Stimulated activated CD4-positive, alpha-beta T cell treated with anti-CD3 and anti-CD28 coated beads, Interleukin-12 subunit alpha, Interleukin-12 subunit beta, amount 100 ng/mL, for 48 hours (primary cell): ENCODE measurements at regions not wholly inside any gene's neighbourhood (a gene's known extent, or its start where the extent isn't known, plus 50 kb on each side); places are given as distances from the start of the nearest gene placed in this dataset.
"Not testable (repeated sequence)": the region's sequence is repeated elsewhere in the genome, so short reads cannot be mapped to it uniquely, and the experiment has no call there.

Experiments used
- DNase-seq, 3 donors: peaks; one replicate each; pipeline ENCODE4 v3.0.0-alpha.2; 2020; ENCODE audit warnings: low read depth in 2 of 3, low spot score in 1 of 3

- DNase-seq = no peak
These were observed 772.6 kb downstream of the TSN start for GRCh38 chr2:122528061-122528460.

GRCh38 chr2:122528958-122529705, 773.7 kb downstream of the TSN start:
- no peak for DNase-seq

DNA sequence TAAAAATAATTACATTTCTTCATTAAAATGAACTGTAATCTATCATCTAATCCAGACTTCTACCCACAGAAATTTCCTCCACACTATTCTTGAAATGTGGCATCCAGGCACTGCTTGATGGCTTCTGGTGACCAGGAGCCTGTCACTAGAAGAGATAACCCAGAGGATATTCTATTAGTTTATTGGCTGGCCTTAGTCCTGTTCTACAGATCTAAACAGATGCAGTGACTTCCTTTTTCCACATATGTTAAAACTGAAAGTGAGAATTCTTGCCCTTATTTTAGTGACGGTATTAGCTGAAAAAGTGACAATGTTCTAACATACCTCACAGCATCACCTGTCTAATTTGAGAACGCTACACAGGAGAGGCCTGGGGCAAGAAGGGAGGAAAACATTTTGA, 775.4 kb downstream of the TSN start:
- no peak for DNase-seq

GRCh38 chr2:122531290-122532071, 776.0 kb downstream of the TSN start:
- no peak for DNase-seq

DNA sequence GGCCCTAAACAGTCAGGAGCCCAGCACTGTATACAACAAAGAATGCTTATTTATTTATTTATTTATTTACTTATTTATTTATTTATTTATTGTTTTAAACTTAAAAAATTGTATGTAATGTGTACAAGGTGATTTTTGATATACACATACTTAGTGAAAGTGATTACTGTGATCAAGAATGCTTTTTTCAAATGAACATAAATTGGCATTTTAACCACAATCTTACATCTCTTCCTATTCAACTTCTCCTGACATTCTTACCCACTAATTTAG, 776.6 kb downstream of the TSN start:
- DNase-seq = no peak

DNA sequence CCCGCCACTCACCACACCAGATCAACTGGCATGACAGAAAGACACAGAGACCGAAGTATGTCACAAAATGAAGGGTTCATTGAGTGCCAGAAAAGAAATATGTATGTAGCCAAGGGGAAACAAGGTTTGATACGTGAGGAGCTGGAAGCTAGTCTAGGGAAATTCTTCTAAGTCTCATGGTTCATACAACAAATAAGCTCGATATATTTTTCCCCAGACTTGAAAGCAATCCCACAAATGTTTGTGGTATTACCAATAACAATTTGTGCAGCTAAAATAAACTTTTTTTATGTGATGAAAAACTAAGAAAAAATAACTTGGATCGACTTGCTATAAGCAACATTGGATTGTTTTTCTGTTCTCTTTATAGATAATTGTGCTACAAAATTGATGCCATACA, 777.0 kb downstream of the TSN start:
- no peak for DNase-seq

DNA sequence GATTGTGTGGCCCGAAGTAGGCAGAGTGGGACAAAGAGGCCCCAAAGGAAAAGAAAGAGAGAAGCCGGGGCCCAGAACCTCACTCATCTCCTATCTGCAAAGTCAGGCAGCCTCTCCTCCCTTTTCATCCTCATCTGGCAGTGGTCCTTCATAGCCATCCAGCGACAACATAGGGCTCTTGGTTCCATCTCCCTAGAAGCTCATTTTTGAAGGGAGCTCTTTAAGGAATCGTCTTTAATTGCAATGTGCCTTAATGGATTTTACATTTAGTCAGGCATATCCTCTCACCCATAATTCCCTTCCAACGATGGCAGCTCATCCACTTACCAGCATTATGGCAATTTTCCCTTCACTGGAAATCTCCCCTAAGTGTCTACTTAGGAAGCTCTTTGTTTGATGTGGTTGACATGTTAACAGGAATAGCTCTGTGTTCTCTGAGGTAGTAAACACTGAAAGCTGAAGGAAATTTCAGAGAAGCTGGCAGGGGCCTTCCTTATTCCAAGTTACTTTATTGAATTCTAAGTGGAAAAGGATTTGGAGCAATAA, 780.6 kb downstream of the TSN start:
- no peak for DNase-seq

DNA sequence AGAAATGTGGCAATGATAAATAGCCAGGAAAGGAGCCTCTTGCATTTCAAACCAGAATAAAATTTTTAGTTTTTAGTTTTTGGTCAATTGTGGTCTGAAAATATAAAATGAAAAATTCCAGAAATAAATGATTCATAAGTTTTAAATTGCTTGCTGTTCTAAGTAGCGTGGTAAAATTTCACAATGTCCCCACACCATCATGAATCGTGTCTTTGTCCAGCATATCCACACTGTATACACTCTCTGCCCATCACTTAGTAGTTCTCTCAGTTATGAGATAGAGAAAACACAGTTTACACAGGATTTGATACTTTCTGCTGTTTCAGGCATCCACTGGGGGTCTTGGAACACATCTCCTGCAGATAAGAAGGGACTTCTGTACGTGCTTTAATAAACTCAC, 783.9 kb downstream of the TSN start:
- DNase-seq = no peak

DNA sequence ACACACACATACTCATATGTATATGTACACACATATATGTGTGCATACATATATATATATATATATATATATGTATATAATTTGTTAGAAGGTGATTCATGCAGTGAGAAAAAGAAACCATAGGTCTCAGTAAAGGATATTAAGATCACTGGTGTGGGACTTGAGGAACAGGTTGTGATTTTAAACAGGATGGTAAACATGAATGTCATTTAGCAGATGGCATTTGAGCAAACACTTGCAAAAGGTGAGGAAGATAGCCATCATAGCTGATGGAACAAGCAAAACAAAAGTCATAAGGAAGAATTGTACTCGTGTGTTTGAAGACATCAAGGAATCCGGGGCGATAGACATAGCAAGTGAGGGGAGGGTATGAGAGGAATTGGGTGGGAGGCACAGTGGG, 784.5 kb downstream of the TSN start:
- no peak for DNase-seq

DNA sequence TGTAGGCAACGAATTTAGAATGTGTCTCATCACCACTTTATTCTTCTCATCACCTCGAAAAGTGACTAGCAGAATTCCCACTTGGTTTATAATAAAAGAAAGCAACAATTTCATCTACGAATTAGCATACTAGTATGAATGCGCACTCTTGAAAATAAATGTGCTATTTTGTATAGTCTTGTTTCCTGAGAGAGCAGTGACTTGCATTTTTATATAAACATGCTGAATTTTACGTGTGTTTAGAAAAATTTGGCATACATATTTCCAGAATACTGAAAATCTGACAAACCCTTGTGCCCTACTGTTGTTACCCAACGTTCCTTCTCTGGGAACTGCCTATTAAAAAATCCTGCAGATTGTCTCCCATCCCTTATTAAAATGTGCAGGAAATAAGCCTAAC, 786.8 kb downstream of the TSN start:
- no peak for DNase-seq

- no peak for DNase-seq
These were observed 787.2 kb downstream of the TSN start for GRCh38 chr2:122542646-122543045.

DNA sequence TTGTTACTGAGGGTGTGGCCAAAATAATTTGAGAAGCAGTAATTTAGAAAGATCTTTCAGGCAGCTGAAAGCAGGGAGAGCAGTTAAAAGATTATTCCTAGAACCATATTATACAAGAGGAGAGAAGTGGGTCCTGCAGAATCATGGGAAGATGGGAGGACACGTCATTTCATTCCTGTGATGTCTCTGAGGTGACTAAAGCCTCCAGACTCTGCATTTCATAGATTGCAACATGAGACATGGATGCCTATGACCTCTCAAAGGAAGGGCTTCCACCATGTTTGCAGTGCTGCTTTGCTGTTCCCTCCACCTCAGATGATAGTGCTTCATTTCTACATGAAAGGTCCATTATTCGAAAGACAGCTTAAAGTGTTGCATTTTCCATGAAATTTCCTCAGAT, 788.4 kb downstream of the TSN start:
- DNase-seq = no peak

DNA sequence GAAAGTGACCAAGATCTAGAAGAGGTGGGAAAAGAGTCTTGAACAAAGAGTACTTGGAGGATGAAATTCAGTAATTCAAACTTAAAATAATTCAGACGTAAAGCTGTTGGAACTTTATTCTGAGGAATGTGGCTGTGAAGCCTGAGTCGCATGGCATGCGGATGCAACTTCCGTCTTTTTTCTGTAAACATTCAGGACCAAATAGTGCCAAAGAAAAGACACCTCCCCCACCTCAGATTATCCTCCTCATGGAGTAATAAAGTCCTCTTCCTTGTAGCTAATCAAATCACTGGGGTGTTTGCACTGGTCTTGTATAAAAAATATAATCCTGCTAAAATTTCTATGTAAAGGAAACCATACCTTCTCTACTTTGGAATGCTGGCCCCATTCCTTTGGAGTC, 790.4 kb downstream of the TSN start:
- DNase-seq = no peak

GRCh38 chr2:122562775-122563174, 807.3 kb downstream of the TSN start:
- no peak for DNase-seq

GRCh38 chr2:122563781-122564180, 808.3 kb downstream of the TSN start:
- no peak for DNase-seq

- no peak for DNase-seq
These were observed 809.4 kb downstream of the TSN start for GRCh38 chr2:122564843-122565242.

DNA sequence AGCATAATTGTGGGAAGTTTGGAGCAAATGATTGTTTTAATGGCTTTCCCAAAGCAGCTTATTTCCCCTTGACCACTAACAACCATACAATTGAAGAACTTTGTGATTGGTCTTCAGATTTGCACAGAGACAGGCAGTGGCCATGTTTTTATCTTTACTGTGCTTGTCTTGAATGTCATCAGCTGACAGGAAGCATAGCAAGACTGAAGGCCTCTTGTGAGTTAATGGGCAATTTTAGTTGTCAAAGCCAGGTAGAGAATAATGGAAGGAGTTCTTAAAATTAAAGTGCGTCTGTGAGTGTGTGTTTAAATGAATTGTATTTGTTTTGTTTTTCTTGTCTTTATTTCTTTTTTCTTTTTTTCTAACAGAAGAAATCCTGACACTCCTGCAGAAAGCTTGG, 809.9 kb downstream of the TSN start:
- no peak for DNase-seq

GRCh38 chr2:122570641-122571040, 815.2 kb downstream of the TSN start:
- DNase-seq = no peak

DNA sequence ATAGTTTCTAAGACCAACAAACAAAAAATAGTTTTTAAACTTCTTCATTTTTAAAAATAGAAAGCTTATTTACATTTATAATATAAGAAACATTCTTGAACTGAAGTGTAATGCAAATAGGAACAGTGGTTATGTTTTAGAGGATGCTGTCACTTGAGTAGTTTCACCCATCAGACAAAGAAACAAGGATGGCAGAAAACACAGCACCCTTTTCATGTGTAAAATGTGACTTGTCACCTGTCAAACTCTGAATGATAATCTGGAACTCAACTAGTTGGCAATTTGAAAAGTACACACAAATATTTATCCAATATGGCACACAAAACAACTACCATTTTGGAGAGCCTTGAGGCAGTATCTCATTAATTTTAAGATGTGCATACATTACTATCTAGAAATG, 816.0 kb downstream of the TSN start:
- not testable (repeated sequence) for DNase-seq

DNA sequence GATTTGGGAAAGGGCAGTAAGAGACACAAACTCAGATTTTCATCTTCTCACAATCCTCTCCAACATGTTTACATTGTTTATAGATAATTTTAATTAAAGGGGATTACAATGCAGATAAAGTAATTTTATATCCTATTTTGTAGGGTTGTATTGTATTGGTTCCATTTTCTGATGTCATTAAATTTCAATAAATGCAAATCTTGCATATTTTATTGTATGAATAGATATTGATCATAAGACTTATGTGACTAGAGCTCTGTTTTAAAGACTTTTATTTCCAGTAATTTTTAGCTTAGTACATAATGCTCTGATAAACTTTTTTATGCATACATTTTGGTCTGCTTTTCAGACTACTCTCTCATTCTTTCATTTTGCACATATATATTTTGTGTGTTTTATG, 819.6 kb downstream of the TSN start:
- no peak for DNase-seq

DNA sequence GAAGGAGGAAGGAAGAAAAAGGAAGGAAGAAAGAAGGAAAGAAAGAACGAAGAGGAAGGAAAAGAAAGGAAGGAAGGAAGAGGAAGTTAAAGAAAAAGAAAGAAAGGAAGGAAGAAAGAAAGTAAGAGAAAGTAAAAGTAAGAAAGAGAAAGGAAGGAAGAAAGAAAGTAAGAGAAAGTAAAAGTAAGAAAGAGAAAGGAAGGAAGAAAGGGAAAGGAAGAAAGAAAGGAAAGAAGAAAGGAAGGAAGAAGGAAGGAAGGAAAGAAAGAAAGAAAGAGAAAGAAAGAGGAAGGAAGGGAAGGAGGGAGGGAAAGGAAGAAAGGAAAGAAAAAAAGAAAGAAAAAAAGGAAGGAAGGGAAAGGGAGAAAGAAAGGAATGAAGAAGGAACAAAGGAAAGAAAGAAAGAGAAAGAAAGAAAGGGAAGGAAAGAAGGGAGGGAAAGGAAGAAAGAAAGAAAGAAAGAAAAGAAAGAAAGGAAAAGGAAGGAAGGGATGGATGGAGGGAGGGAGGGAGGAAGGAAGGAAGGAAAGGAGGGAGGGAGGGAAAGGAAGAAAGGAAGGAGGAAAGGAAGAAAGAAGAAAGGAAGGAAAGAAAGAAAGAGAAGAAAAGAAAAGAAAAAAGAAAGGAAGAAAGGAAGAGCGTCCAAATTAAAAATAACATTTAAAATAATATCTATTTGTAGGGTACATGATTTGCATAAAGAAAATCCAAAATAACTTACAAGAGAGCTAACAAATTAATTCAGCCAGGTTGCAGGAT, 827.9 kb downstream of the TSN start:
- no peak for DNase-seq

GRCh38 chr2:122590524-122590923, 835.1 kb downstream of the TSN start:
- no peak for DNase-seq
